ENCODE measurements at regions not wholly inside any gene's neighbourhood (a gene's known extent, or its start where the extent isn't known, plus 50 kb on each side); places are given as distances from the start of the nearest gene placed in this dataset.
"Not testable (repeated sequence)": the region's sequence is repeated elsewhere in the genome, so short reads cannot be mapped to it uniquely, and the experiment has no call there.

- intact Hi-C loops (cut with DNase I), result no loop called here
- Histone ChIP-seq H3K9me3 (no peaks in the 10 kb centered on the region), H3K4me3 (no peak overlapping the region), H3K36me3 (no peaks in the 10 kb centered on the region), H3K4me1 (peaks cover 6% of the 10 kb centered on the region), H3K27ac (no peak overlapping the region), H3K27me3 (ENCODE audit: low read depth) (no peaks in the 10 kb centered on the region)
- TF ChIP-seq CTCF (IDR thresholded peaks at IDR 0.05), result no peak
- ATAC-seq, result no peak
- DNase-seq, result no peak
Observed at GRCh38 chr2:20499387-20499786, 52.5 kb downstream of the RHOB start.

DNA sequence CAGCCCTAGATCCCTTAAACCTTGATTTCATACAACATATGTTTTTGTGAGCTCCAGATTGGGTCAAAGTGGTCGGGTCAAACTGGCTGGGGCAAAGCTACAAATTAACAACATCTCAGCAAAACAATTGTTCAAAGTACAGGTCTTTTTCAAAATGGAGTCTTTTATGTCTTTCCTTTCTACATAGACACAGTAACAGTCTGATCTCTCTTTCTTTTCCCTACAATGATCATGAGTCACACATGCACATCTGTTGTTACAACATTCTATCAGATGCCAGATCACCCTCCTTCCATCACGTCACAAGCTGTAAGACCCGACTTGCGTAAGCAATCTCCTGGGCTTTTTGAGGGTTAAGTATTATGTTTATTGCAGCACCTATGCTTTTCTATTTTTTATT is 55.1 kb downstream of the RHOB start:
- intact Hi-C loops (cut with DNase I), result no loop called here
- ATAC-seq (no peak), DNase-seq (no peak)
- no peaks in the 10 kb centered on the region for H3K9me3 ChIP-seq
- no peaks in the 10 kb centered on the region for H3K27me3 ChIP-seq (ENCODE audit: low read depth)
- H3K36me3 ChIP-seq, result no peaks in the 10 kb centered on the region
- H3K4me3 ChIP-seq, result no peak overlapping the region
- H3K4me1 ChIP-seq, result no peaks in the 10 kb centered on the region
- no peak overlapping the region for H3K27ac ChIP-seq
- no peak for TF ChIP-seq CTCF (IDR thresholded peaks at IDR 0.05)

DNA sequence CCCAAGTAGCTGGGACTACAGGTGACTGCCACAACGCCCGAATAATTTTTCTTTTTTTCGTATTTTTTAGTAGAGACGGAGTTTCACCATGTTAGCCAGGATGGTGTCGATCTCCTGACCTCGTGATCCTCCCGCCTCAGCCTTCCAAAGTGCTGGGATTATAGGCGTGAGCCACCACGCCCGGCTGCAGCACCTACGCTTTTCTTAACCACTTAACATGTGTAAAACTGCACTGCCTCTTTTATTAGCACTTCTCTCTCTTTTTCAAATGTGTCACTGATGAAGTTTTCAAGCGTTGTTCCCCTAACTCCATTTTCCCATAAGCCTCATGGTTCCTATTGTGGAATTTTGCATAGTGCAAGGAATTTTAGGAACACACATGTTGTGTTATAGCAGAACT is 55.6 kb downstream of the RHOB start:
- intact Hi-C loops (cut with DNase I); H3K4me1 ChIP-seq; H3K9me3 ChIP-seq; H3K27me3 ChIP-seq (ENCODE audit: low read depth); DNase-seq; ATAC-seq; H3K4me3 ChIP-seq; H3K36me3 ChIP-seq; H3K27ac ChIP-seq: not testable (repeated sequence)

DNA sequence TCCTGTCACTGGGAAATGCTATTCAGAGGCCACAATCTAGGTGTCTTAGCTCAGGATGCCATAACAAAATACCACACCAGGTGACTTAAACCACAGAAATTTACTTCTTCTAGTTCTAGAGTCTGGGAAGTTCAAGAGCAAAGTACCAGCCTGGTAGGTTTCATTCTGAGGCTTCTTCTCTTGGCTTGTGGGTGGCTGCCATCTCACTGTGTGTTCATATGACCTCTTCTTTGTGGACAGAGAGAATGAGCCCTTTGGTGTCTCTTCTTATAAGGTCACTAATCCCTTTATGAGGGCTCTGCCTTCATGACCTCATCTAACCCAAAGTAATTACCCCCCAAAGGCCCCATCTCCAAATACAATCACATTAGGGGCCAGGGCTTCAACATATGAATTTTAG is 57.3 kb downstream of the RHOB start:
- Histone ChIP-seq H3K27ac (no peak overlapping the region), H3K9me3 (no peaks in the 10 kb centered on the region), H3K4me1 (no peaks in the 10 kb centered on the region), H3K27me3 (ENCODE audit: low read depth) (no peaks in the 10 kb centered on the region), H3K4me3 (no peak overlapping the region), H3K36me3 (no peaks in the 10 kb centered on the region)
- intact Hi-C loops (cut with DNase I), result no loop called here
- no peak for TF ChIP-seq CTCF (IDR thresholded peaks at IDR 0.05)
- DNase-seq, result no peak
- ATAC-seq, result no peak

DNA sequence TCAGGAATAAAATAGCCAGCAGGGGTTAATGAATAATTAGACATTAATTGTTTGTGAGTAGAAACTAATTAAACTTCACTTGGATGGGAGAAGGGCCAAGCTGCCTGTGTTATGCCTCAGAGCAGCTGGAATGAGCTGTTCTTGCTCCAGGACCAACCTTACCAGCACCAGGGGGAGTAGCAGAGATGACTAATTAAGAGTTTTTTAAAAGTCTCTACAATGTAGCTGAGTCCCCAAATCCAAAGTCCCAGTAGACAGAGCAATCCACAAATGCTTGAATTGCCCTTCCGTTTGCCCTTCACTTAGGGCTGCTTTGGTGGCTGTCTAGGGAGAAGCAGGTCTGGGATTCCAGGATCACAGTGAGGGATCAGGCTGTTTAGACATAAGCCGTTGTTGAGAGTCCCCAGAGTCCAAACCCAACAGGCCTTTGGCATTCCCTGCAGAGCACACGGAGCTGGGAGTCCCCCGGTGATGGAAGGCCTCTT is 59.4 kb downstream of the RHOB start:
- H3K4me1 ChIP-seq, result no peaks in the 10 kb centered on the region
- intact Hi-C loops (cut with DNase I), result no loop called here
- no peaks in the 10 kb centered on the region for H3K27me3 ChIP-seq (ENCODE audit: low read depth)
- ATAC-seq (no peak), DNase-seq (no peak)
- H3K9me3 ChIP-seq, result no peaks in the 10 kb centered on the region
- no peak for TF ChIP-seq CTCF (IDR thresholded peaks at IDR 0.05)
- no peak overlapping the region for H3K27ac ChIP-seq
- H3K4me3 ChIP-seq, result no peak overlapping the region
- no peaks in the 10 kb centered on the region for H3K36me3 ChIP-seq

DNA sequence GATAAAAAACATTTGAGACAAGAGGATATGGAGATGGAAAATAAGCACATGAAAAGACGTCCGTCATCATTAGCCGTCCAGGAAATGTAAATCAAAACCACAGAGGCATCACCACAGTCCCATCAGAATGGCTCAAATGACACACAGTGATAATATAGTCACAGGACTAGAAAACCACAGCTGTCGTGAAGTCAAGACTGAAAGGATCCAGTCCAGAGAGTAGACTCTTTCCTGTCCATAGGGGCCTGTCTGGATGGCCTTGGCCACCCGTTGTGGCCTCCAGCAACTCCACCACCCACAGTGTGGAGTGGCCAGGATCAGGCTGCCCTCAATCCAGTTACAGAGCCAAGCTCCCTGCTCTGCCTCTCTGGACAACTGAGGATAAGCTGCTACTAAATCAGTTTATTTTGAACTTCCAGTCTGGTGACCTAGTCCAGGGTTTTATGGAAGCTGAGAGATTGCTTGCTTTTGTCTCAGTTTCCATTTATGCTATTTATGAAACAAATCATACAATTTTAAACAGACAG is 60.4 kb downstream of the RHOB start:
- Histone ChIP-seq H3K4me3 (no peak overlapping the region), H3K4me1 (no peaks in the 10 kb centered on the region), H3K9me3 (no peaks in the 10 kb centered on the region), H3K36me3 (no peaks in the 10 kb centered on the region), H3K27me3 (ENCODE audit: low read depth) (no peaks in the 10 kb centered on the region), H3K27ac (no peak overlapping the region)
- peak in 1 of 2 donors; percentile 12 for ATAC-seq
- no peak for TF ChIP-seq CTCF (IDR thresholded peaks at IDR 0.05)
- DNase-seq, result no peak
- intact Hi-C loops (cut with DNase I), result no loop called here

Data from lower lobe of right lung (tissue), 2 donors.